ENCODE measurements at regions not wholly inside any gene's neighbourhood (a gene's known extent, or its start where the extent isn't known, plus 50 kb on each side); places are given as distances from the start of the nearest gene placed in this dataset.
"Not testable (repeated sequence)": the region's sequence is repeated elsewhere in the genome, so short reads cannot be mapped to it uniquely, and the experiment has no call there.

GRCh38 chr18:14189858-14190257 lies 57.6 kb upstream of the ZNF519 start:
- DNase-seq (ENCODE audit: low read depth in 2 of 2) = no peak

DNA sequence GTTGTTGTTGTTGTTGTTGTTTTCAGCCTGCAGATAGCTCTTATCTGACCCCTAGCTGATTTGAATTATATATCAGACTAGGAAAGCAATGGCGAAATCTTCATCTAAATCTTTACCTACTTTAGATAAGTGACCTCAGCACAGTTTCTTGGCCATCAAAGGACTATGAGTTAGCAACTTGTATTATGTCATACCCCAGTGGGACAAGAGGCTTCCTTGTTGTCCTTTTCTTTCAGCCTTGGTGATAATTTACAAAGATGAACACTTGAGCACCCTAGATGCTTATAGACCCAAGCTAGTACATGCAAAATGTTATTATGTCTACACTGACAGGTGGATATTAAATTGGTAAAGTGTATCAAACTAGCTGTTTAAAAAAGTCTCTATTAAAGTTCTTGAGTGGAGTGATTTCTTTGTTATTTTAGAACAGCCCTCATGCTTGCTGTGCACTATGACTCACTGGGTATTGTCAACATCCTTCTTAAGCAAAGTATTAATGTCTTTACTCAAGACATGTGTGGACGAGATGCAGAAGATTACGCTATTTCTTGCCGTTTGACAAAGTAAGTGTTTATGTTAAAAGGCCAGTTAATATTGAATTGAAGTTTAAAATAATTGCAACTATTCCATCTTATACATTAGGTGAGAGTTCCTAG lies 56.6 kb upstream of the ZNF519 start:
- DNase-seq (ENCODE audit: low read depth in 2 of 2) = not testable (repeated sequence)

Measured in stimulated activated CD4-positive, alpha-beta T cell treated with anti-CD3 and anti-CD28 coated beads, Interleukin-1b, Interleukin-23, amount 100 ng/mL, for 1 hour (primary cell).